Mammary epithelial cell (primary cell): ENCODE measurements at regions not wholly inside any gene's neighbourhood (a gene's known extent, or its start where the extent isn't known, plus 50 kb on each side); places are given as distances from the start of the nearest gene placed in this dataset.

Experiments
- CTCF ChIP-seq, 2 donors: IDR thresholded peaks in 1 of 2; conservative IDR thresholded peaks in 1 of 2; 2 replicates each; pipeline ENCODE4 v1.5.1; 2011 to 2012; ENCODE audit warnings: inconsistent platforms in 2 of 2, low read length in 2 of 2, mild to moderate bottlenecking in 2 of 2, control low read depth in 1 of 2, low read depth in 1 of 2; ENCODE audit not compliant: insufficient read depth in 1 of 2; ENCODE audit errors: extremely low read depth in 1 of 2
- EZH2 ChIP-seq: IDR thresholded peaks from 2 replicates; pipeline ENCODE4 v1.6.1; 2012; ENCODE audit warnings: low read length, inconsistent platforms, borderline replicate concordance

GRCh38 chr6:14681699-14682487 lies 564.0 kb upstream of the JARID2 start:
- TF ChIP-seq CTCF (conservative IDR thresholded peaks at IDR 0.05 in 1 of 2, IDR thresholded peaks at IDR 0.05 in 1 of 2; ENCODE audit: extremely low read depth in 1 of 2, insufficient read depth in 1 of 2, low read depth in 1 of 2, low read length in 2 of 2) (no peak), EZH2 (no peak)
